Pancreas (tissue), 10 donors: ENCODE measurements at regions not wholly inside any gene's neighbourhood (a gene's known extent, or its start where the extent isn't known, plus 50 kb on each side); places are given as distances from the start of the nearest gene placed in this dataset.
A peak's percentile ranks its signal among the peaks of the same experiment; 100 is the strongest.
"Not testable (repeated sequence)": the region's sequence is repeated elsewhere in the genome, so short reads cannot be mapped to it uniquely, and the experiment has no call there.

Experiments
- ATAC-seq, 4 donors: fragments of 200-7000 bp; cut with Tn5 transposase; one replicate each; pipeline versions ENCODE4 v1.8.0 to v1.9.1; 2020; ENCODE audit warnings: mild to moderate bottlenecking in 4 of 4, moderate library complexity in 4 of 4
- DNase-seq, 6 donors: peaks; one replicate each; pipeline ENCODE4 v3.0.0-alpha.2; 2020
- FAIRE-seq: peaks from 2 replicates; lab custom pipeline; 2012; peaks lifted over from hg19 to GRCh38; lab: Jason Lieb, UNC
- H3K27ac ChIP-seq, 4 donors: fragments of 200-600 bp; sonication (generic); 1 replicate in 3 of 4; 2 replicates in 1 of 4; pipeline versions ENCODE4 v1.5.0 to v1.8.0; 2020
- H3K27me3 ChIP-seq, 4 donors: fragments of 200-600 bp; one replicate each; pipeline ENCODE4 v1.8.0; 2021
- H3K36me3 ChIP-seq, 3 donors: fragments of 200-600 bp; sonication (generic) in 1 of 3; one replicate each; pipeline versions ENCODE4 v1.5.0 to v1.8.0; 2020 to 2021
- H3K4me1 ChIP-seq, 3 donors: fragments of 200-600 bp; one replicate each; pipeline ENCODE4 v1.8.0; 2021
- H3K4me3 ChIP-seq, 4 donors: fragments of 200-600 bp; sonication (generic) in 2 of 4; one replicate each; pipeline versions ENCODE4 v1.5.0 to v1.8.0; 2020 to 2021
- H3K9me3 ChIP-seq, 4 donors: fragments of 200-600 bp; one replicate each; pipeline ENCODE4 v1.8.0; 2021
- WGBS, 2 donors: extraction: QIAGEN DNeasy Blood & Tissue Kit; methylation state at CpG; one replicate each; pipeline ENCODE4 v1.1.7; 2013; 5-methylcytosine and 5-hydroxymethylcytosine counted together
- intact Hi-C, 3 donors: fragments of 100-400 bp; cut with DNase I; formaldehyde crosslinking; loops; one replicate each; pipeline versions ENCODE4 v1.11.1 to v1.14.2; 2022
- TF ChIP-seq, protein P1 (sequence below), 4 donors: fragments of 200-600 bp; sonication (generic) in 3 of 4; IDR thresholded peaks; one replicate each; pipeline versions ENCODE4 v1.5.0 to v1.8.0; 2021; ENCODE audit warnings: antibody characterized with exemption in 4 of 4
- donor health status: healthy with polysubstance abuse.
- donor health status: DM: no; HTN: no; CAD: no; lungs with moderate emphysema.
- donor health status: DM: no; HTN: no; CAD: no.
- donor health status: control.
- donor health status: control.
- donor health status: Bipolar disorder and iron deficiency.
- donor health status: DM: yes; HTN: yes; CAD: no.
- donor health status: DM: no; HTN: no; CAD: no.
- donor health status: DM: no; HTN: no; CAD: no.
- donor health status: DM: yes; HTN: yes; CAD: no.

DNA sequence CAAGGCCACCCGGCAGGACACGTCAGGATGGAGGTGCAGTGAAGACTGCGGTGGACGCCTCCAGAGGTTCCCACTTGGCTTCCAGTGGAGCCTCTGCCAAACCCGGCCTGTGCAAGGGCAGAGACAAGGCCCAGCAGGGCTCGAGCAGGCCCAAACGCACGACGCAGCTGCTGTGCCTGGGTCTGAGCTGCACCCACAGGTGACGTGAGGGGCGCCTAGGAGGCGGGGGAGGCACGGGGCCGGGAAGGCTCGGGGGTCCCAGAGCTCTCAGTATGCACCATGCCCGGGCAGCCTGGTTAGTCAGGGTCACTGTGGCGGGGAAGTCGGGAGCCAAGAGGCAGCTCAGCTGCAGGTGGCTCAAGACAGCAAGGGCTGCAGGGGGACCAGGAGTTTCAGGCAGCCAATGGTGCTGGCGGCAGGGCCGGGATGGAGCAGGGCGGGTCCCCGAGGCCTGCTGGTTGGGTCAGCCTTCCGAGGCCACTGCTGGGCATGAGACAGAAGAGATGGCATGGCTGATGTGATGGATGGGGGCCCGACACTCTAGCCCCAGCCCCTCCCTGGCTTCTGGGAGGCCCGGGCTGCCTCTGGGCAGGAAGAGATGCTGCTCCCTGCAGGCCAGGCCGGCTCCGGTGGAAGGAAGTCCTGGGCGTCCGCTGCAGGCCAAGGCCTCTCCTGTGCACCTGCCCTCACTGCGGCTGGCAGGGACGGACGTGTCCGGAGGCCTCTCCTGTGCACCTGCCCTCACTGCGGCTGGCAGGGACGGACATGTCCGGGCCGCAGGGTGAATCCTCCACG, 72.2 kb upstream of the CFAP46 start:
- TF ChIP-seq, protein P1, sequence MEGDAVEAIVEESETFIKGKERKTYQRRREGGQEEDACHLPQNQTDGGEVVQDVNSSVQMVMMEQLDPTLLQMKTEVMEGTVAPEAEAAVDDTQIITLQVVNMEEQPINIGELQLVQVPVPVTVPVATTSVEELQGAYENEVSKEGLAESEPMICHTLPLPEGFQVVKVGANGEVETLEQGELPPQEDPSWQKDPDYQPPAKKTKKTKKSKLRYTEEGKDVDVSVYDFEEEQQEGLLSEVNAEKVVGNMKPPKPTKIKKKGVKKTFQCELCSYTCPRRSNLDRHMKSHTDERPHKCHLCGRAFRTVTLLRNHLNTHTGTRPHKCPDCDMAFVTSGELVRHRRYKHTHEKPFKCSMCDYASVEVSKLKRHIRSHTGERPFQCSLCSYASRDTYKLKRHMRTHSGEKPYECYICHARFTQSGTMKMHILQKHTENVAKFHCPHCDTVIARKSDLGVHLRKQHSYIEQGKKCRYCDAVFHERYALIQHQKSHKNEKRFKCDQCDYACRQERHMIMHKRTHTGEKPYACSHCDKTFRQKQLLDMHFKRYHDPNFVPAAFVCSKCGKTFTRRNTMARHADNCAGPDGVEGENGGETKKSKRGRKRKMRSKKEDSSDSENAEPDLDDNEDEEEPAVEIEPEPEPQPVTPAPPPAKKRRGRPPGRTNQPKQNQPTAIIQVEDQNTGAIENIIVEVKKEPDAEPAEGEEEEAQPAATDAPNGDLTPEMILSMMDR (IDR thresholded peaks at IDR 0.05): no peak
- 68 to 81% methylated on average over 37 to 38 of the region's 38 CpGs for WGBS, 2 donors

GRCh38 chr10:133013463-133013862, 71.1 kb upstream of the CFAP46 start:
- ATAC-seq: peak; percentile 72 to 88 (median 80)

More for the DNA sequence above, 72.2 kb upstream of the CFAP46 start:
- FAIRE-seq (no peak), DNase-seq (peak in 1 of 6 donors; percentile 70), ATAC-seq (no peak)
- Histone ChIP-seq H3K9me3 (no peaks in the 10 kb centered on the region), H3K4me1 (no peaks in the 10 kb centered on the region), H3K27me3 (no peaks in the 10 kb centered on the region), H3K36me3 (no peaks in the 10 kb centered on the region), H3K27ac (no peak overlapping the region), H3K4me3 (no peak overlapping the region)
- intact Hi-C loops: no loop called here

DNA sequence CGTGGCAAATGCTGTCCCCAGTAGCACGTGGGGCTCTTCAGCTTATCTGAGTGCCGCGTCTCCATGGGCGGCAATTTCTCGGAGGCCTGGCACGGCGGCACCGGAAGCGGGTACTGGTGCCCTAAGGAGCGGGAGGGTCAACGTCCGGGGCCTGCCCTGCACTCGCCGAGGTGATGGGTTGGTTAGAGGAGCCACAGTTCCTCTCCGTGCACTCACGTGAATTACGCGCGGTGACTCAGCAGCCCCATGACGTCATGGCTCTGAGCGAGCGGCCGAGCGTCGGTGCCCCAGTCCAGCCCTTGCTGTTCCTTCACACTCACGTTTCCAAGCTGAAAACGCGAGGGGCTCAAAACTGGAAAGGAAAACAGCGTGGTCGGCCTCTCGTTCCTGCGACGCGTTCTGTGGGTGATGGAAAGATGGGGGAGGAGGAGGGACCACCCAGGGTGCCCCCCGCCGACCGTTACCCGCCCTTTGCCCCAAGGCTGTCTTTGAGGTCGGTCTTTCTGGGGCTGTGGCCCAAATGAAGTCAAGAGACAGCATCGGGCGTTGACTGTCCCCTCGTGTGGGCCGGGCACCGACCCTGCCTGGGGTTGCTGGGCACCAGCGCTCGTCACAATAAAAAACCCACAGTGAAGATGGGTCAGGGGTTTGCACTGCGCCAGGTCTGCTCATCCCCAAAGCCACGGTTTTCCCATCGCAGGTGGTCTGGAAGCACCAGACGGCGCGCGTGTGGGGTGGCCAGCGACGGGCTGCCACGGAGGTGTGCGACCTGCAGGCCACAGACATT, 70.4 kb upstream of the CFAP46 start:
- peak in 2 of 4 donors; percentile 19 to 39 for ATAC-seq
- no peak for FAIRE-seq
- Histone ChIP-seq H3K4me3 (no peak overlapping the region), H3K27me3 (no peaks in the 10 kb centered on the region), H3K36me3 (no peaks in the 10 kb centered on the region), H3K4me1 (no peaks in the 10 kb centered on the region), H3K27ac (peak overlapping the region in 3 of 4 donors; percentile 22 to 59 (median 26)), H3K9me3 (no peaks in the 10 kb centered on the region)
- peak in 2 of 6 donors; percentile 46 for DNase-seq
- WGBS, 2 donors: 75 to 81% methylated on average over 58 of the region's 58 CpGs
- intact Hi-C loops: no loop called here
- TF ChIP-seq, protein P1 (IDR thresholded peaks at IDR 0.05): no peak

More at GRCh38 chr10:133013463-133013862, 71.1 kb upstream of the CFAP46 start:
- peak overlapping the region; percentile 42 to 73 (median 52) for H3K27ac ChIP-seq
- no peak overlapping the region for H3K4me3 ChIP-seq
- DNase-seq: peak in 5 of 6 donors; percentile 57 to 84 (median 71)
- H3K9me3 ChIP-seq: no peaks in the 10 kb centered on the region
- TF ChIP-seq, protein P1 (IDR thresholded peaks at IDR 0.05): no peak
- no peaks in the 10 kb centered on the region for H3K27me3 ChIP-seq
- H3K4me1 ChIP-seq: no peaks in the 10 kb centered on the region
- intact Hi-C loops: no loop called here
- peak; percentile 77 for FAIRE-seq
- no peaks in the 10 kb centered on the region for H3K36me3 ChIP-seq
- 35 to 54% methylated on average over 18 of the region's 18 CpGs for WGBS, 2 donors

DNA sequence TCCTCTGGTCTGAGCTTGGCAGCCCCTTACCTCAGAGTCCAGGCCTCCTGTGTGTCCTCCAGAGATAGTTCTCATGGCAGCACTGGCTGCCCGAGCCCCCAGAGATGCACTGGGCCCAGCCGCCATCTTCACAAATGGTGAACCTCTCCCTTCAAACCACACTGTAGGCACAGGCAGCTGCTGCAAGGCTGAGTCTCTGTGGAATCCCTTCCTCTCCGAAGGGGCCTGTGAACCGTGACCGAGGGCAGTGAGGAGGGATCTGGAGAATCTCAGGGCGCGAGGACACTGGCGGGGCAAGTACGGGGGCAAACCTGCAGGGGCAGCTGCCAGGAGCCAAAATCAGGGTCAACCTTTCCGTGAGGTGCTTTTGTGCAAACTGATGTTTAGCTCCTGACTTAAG, 69.5 kb upstream of the CFAP46 start:
- no peaks in the 10 kb centered on the region for H3K9me3 ChIP-seq
- no peak for ATAC-seq
- no peak for FAIRE-seq
- intact Hi-C loops: no loop called here
- no peak overlapping the region for H3K4me3 ChIP-seq
- H3K36me3 ChIP-seq: no peaks in the 10 kb centered on the region
- no peak for DNase-seq
- 71 to 80% methylated on average over 10 of the region's 10 CpGs for WGBS, 2 donors
- H3K27ac ChIP-seq: no peak overlapping the region
- TF ChIP-seq, protein P1 (IDR thresholded peaks at IDR 0.05): no peak
- H3K4me1 ChIP-seq: no peaks in the 10 kb centered on the region
- no peaks in the 10 kb centered on the region for H3K27me3 ChIP-seq

DNA sequence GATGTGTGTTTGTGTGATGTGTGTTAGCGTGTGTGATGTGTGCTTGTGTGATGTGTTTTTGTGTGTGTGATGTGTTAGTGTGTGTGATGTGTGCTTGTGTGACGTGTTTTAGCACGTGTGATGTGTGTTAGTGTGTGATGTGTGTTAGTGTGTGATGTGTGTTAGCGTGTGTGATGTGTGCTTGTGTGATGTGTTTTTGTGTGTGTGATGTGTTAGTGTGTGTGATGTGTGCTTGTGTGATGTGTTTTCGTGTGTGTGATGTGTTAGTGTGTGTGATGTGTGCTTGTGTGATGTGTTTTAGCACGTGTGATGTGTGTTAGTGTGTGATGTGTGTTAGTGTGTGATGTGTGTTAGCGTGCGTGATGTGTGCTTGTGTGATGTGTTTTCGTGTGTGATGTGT, 69.0 kb upstream of the CFAP46 start:
- H3K4me1 ChIP-seq, DNase-seq, H3K27ac ChIP-seq, intact Hi-C loops, H3K27me3 ChIP-seq, ATAC-seq, H3K36me3 ChIP-seq, H3K9me3 ChIP-seq, H3K4me3 ChIP-seq, FAIRE-seq: not testable (repeated sequence)
- 72 to 80% methylated on average over 9 of the region's 9 CpGs for WGBS, 2 donors

DNA sequence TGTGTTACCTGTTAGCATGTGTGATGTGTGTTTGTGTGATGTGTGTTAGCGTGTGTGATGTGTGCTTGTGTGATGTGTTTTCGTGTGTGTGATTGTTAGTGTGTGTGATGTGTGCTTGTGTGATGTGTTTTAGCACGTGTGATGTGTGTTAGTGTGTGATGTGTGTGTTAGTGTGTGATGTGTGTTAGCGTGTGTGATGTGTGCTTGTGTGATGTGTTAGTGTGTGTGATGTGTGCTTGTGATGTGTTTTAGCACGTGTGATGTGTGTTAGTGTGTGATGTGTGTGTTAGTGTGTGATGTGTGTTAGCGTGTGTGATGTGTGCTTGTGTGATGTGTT, 68.4 kb upstream of the CFAP46 start:
- H3K9me3 ChIP-seq, ATAC-seq, H3K4me3 ChIP-seq, H3K27ac ChIP-seq, DNase-seq, H3K4me1 ChIP-seq, H3K27me3 ChIP-seq, FAIRE-seq, H3K36me3 ChIP-seq, intact Hi-C loops: not testable (repeated sequence)
- WGBS, 2 donors: 77 to 78% methylated on average over 6 of the region's 6 CpGs
